ENCODE measurements at regions not wholly inside any gene's neighbourhood (a gene's known extent, or its start where the extent isn't known, plus 50 kb on each side); places are given as distances from the start of the nearest gene placed in this dataset.
A peak's percentile ranks its signal among the peaks of the same experiment; 100 is the strongest.
"Not testable (repeated sequence)": the region's sequence is repeated elsewhere in the genome, so short reads cannot be mapped to it uniquely, and the experiment has no call there.

- not testable (repeated sequence) for DNase-seq
These were observed 70.1 kb upstream of the PROKR2 start for GRCh38 chr20:5386846-5387245.

GRCh38 chr20:5381527-5381926, 64.8 kb upstream of the PROKR2 start:
- DNase-seq, result not testable (repeated sequence)

GRCh38 chr20:5377484-5377883, 60.7 kb upstream of the PROKR2 start:
- DNase-seq, result no peak

GRCh38 chr20:5376228-5376627, 59.5 kb upstream of the PROKR2 start:
- DNase-seq, result no peak

GRCh38 chr20:5374171-5374570, 57.4 kb upstream of the PROKR2 start:
- peak; percentile 22 for DNase-seq

GRCh38 chr20:5372371-5372770, 55.6 kb upstream of the PROKR2 start:
- DNase-seq, result no peak

- no peak for DNase-seq
These were observed 52.9 kb upstream of the PROKR2 start for GRCh38 chr20:5369629-5370028.
